CD14-positive monocyte (primary cell): ENCODE measurements at regions not wholly inside any gene's neighbourhood (a gene's known extent, or its start where the extent isn't known, plus 50 kb on each side); places are given as distances from the start of the nearest gene placed in this dataset.

Experiments used
- DNase-seq, 3 donors: peaks; one replicate each; pipeline ENCODE4 v3.0.0-alpha.2; 2011 to 2022
- H2AFZ ChIP-seq: 2 replicates; pipeline ENCODE4 v1.6.0; 2012; ENCODE audit warnings: mild to moderate bottlenecking, low read depth, low read length, inconsistent platforms; ENCODE audit not compliant: insufficient read depth, poor library complexity, severe bottlenecking
- H3K27ac ChIP-seq, 2 donors: 1 replicate in 1 of 2; 2 replicates in 1 of 2; pipeline ENCODE4 v1.5.1; 2012 to 2013; ENCODE audit warnings: low read length in 2 of 2, control low read depth in 1 of 2, inconsistent platforms in 1 of 2, low read depth in 1 of 2, mild to moderate bottlenecking in 1 of 2
- H3K27me3 ChIP-seq, 2 donors: one replicate each; pipeline versions ENCODE4 v1.6.0 to v1.6.1; 2011 to 2013; ENCODE audit warnings: low read length in 2 of 2; ENCODE audit not compliant: control insufficient read depth in 2 of 2, insufficient read depth in 2 of 2
- H3K36me3 ChIP-seq, 2 donors: replicated peaks in 1 of 2; 1 replicate in 1 of 2; 2 replicates in 1 of 2; pipeline versions ENCODE4 v1.5.1 to v1.6.1; 2012 to 2013; ENCODE audit warnings: low read length in 2 of 2, control low read depth in 1 of 2, inconsistent platforms in 1 of 2, mild to moderate bottlenecking in 1 of 2; ENCODE audit not compliant: insufficient read depth in 2 of 2, control insufficient read depth in 1 of 2
- H3K4me1 ChIP-seq, 2 donors: 1 replicate in 1 of 2; 2 replicates in 1 of 2; pipeline versions ENCODE4 v1.5.1 to v1.6.1; 2012 to 2013; ENCODE audit warnings: low read length in 2 of 2, control low read depth in 1 of 2, inconsistent platforms in 1 of 2, mild to moderate bottlenecking in 1 of 2, moderate library complexity in 1 of 2; ENCODE audit not compliant: insufficient read depth in 2 of 2, control insufficient read depth in 1 of 2
- H3K4me2 ChIP-seq: replicated peaks from 2 replicates; pipeline ENCODE3; 2012; ENCODE audit warnings: low read length, moderate library complexity, mild to moderate bottlenecking; ENCODE audit not compliant: poor library complexity, severe bottlenecking; ENCODE audit errors: extremely low read depth
- H3K4me3 ChIP-seq, 3 experiments: fragments of 200-600 bp in 1 of 3; sonication (generic) in 1 of 3; replicated peaks in 1 of 3; 1 replicate in 2 of 3; 2 replicates in 1 of 3; pipeline ENCODE4 v1.5.1; 2011 to 2013; ENCODE audit warnings: low read length in 3 of 3, mild to moderate bottlenecking in 3 of 3, control low read depth in 2 of 3, low read depth in 2 of 3, inconsistent platforms in 1 of 3, moderate library complexity in 1 of 3
- H3K79me2 ChIP-seq: 2 replicates; pipeline ENCODE4 v1.6.0; 2012; ENCODE audit warnings: mild to moderate bottlenecking, control low read depth, inconsistent platforms, low read length, moderate library complexity; ENCODE audit not compliant: insufficient read depth
- H3K9ac ChIP-seq: 2 replicates; pipeline ENCODE4 v1.6.0; 2017; ENCODE audit warnings: low read length, mild to moderate bottlenecking; ENCODE audit not compliant: insufficient read depth, poor library complexity, severe bottlenecking
- H3K9me3 ChIP-seq, 2 donors: replicated peaks in 1 of 2; 1 replicate in 1 of 2; 2 replicates in 1 of 2; pipeline versions ENCODE4 v1.5.1 to v1.6.1; 2012 to 2013; ENCODE audit warnings: low read length in 2 of 2, control low read depth in 1 of 2; ENCODE audit not compliant: control insufficient read depth in 1 of 2, insufficient read depth in 1 of 2
- H4K20me1 ChIP-seq: 2 replicates; pipeline ENCODE4 v1.6.0; 2012; ENCODE audit warnings: mild to moderate bottlenecking, low read length, control low read depth, moderate library complexity; ENCODE audit not compliant: insufficient read depth
- H3K27ac Mint-ChIP-seq, 7 donors: one replicate each; pipeline ENCODE4 v1.8.0; 2020; ENCODE audit warnings: mild to moderate bottlenecking in 7 of 7, mixed read lengths in 7 of 7, moderate library complexity in 6 of 7, inconsistent platforms in 2 of 7
- H3K27me3 Mint-ChIP-seq, 3 donors: one replicate each; pipeline ENCODE4 v1.8.0; 2021 to 2022; ENCODE audit warnings: low read depth in 3 of 3, mild to moderate bottlenecking in 3 of 3, mixed read lengths in 3 of 3, moderate library complexity in 3 of 3, inconsistent platforms in 1 of 3
- H3K36me3 Mint-ChIP-seq, 2 donors: one replicate each; pipeline ENCODE4 v1.8.0; 2020; ENCODE audit warnings: mixed read lengths in 2 of 2, inconsistent platforms in 1 of 2, mild to moderate bottlenecking in 1 of 2
- H3K4me1 Mint-ChIP-seq: one replicate; pipeline ENCODE4 v1.8.0; 2020; ENCODE audit warnings: mild to moderate bottlenecking, mixed read lengths
- H3K4me3 Mint-ChIP-seq, 2 donors: one replicate each; pipeline ENCODE4 v1.8.0; 2020; ENCODE audit warnings: mild to moderate bottlenecking in 2 of 2, mixed read lengths in 2 of 2, moderate library complexity in 1 of 2
- H3K9me3 Mint-ChIP-seq, 7 donors: one replicate each; pipeline ENCODE4 v1.8.0; 2020 to 2022; ENCODE audit warnings: mixed read lengths in 7 of 7, mild to moderate bottlenecking in 6 of 7, moderate library complexity in 6 of 7, inconsistent platforms in 2 of 7
- WGBS: methylation state at CpG from one replicate; pipeline ENCODE4 v1.1.5; 2013; ENCODE audit warnings: missing lambda C conversion rate; ENCODE audit not compliant: insufficient coverage; 5-methylcytosine and 5-hydroxymethylcytosine counted together
- intact Hi-C, 2 donors: fragments of 100-400 bp; cut with micrococcal nuclease; formaldehyde crosslinking; loops; one replicate each; pipeline versions ENCODE4 v1.15.0 to v1.15.1; 2023
- TF ChIP-seq, protein P1 (sequence below): fragments of 200-600 bp; IDR thresholded peaks from one replicate; pipeline ENCODE4 v1.8.0; 2022; ENCODE audit warnings: antibody characterized with exemption, mild to moderate bottlenecking

DNA sequence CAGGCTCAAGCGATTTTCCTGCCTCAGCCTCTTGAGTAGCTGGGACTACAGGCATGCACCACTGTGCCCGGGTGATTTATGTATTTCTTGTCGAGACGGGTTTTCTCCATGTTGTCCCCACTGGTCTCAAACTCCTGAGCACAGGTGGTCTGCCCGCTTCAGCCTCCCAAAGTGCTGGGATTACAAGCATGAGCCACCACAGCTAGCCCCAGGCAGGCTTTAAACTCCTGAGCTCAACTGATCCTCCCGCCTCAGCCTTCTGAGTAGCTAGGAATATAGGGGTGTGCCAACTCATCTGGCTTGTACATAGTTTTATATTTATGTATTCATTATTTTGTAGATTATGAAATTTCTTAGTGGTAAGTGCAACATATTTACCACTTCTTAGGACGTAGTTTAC is 198.8 kb upstream of the MCTP2 start:
- no peaks in the 10 kb centered on the region for H3K36me3 Mint-ChIP-seq
- no peak overlapping the region for H3K27ac Mint-ChIP-seq
- TF ChIP-seq, protein P1, sequence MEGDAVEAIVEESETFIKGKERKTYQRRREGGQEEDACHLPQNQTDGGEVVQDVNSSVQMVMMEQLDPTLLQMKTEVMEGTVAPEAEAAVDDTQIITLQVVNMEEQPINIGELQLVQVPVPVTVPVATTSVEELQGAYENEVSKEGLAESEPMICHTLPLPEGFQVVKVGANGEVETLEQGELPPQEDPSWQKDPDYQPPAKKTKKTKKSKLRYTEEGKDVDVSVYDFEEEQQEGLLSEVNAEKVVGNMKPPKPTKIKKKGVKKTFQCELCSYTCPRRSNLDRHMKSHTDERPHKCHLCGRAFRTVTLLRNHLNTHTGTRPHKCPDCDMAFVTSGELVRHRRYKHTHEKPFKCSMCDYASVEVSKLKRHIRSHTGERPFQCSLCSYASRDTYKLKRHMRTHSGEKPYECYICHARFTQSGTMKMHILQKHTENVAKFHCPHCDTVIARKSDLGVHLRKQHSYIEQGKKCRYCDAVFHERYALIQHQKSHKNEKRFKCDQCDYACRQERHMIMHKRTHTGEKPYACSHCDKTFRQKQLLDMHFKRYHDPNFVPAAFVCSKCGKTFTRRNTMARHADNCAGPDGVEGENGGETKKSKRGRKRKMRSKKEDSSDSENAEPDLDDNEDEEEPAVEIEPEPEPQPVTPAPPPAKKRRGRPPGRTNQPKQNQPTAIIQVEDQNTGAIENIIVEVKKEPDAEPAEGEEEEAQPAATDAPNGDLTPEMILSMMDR: no peak
- H3K27me3 ChIP-seq: no peaks in the 10 kb centered on the region
- H3K9ac ChIP-seq: no peak overlapping the region
- H4K20me1 ChIP-seq: no peaks in the 10 kb centered on the region
- H3K4me3 Mint-ChIP-seq: no peak overlapping the region
- peaks cover 0 to 6% (median 0%) of the 10 kb centered on the region in 7 donors for H3K9me3 Mint-ChIP-seq
- no peaks in the 10 kb centered on the region for H3K79me2 ChIP-seq
- intact Hi-C loops: no loop called here
- H3K4me2 ChIP-seq: no peak overlapping the region
- no peaks in the 10 kb centered on the region for H3K4me1 ChIP-seq
- H3K27me3 Mint-ChIP-seq: peaks cover 2 to 13% (median 10%) of the 10 kb centered on the region in 3 donors
- 94% methylated on average over 5 of the region's 7 CpGs for WGBS
- H2AFZ ChIP-seq: no peak overlapping the region
- no peak overlapping the region for H3K4me3 ChIP-seq
- no peaks in the 10 kb centered on the region for H3K4me1 Mint-ChIP-seq
- no peak overlapping the region for H3K27ac ChIP-seq
- no peak for DNase-seq
- H3K9me3 ChIP-seq: no peaks in the 10 kb centered on the region
- H3K36me3 ChIP-seq: no peaks in the 10 kb centered on the region

DNA sequence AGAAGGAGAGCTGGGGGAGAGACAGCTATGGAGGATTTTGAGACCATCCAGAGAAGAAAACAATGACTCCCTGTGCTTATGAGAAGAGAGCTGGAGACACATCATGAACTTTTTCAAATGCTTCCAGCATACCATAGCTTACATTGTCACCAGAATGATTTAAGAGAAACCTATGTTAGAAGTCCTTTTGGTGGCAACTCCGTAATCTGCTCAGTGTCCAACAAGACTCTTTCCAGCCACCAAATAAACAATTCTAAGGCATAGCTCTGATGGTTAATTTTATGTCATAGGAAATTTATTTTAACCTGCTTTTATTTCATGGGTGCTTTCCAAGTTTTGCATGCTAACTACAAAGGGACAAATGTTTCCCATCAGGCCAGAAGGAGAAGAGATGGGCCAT is 200.3 kb upstream of the MCTP2 start:
- intact Hi-C loops: no loop called here
- Histone ChIP-seq H3K27me3 (no peaks in the 10 kb centered on the region), H3K4me1 (no peaks in the 10 kb centered on the region), H4K20me1 (no peaks in the 10 kb centered on the region), H3K4me3 (no peak overlapping the region), H2AFZ (no peak overlapping the region), H3K27ac (no peak overlapping the region), H3K36me3 (no peaks in the 10 kb centered on the region), H3K4me2 (no peak overlapping the region), H3K79me2 (no peaks in the 10 kb centered on the region), H3K9me3 (no peaks in the 10 kb centered on the region), H3K9ac (no peak overlapping the region)
- TF ChIP-seq, protein P1: no peak
- Mint-ChIP-seq H3K9me3 (peaks cover 0 to 6% (median 0%) of the 10 kb centered on the region in 7 donors), H3K27ac (no peak overlapping the region), H3K36me3 (no peaks in the 10 kb centered on the region), H3K27me3 (peaks cover 2 to 12% (median 10%) of the 10 kb centered on the region in 3 donors), H3K4me3 (no peak overlapping the region), H3K4me1 (no peaks in the 10 kb centered on the region)
- DNase-seq: no peak
- WGBS: no CpG with 5 or more reads among the region's 1 CpG
